ENCODE measurements at regions not wholly inside any gene's neighbourhood (a gene's known extent, or its start where the extent isn't known, plus 50 kb on each side); places are given as distances from the start of the nearest gene placed in this dataset.
"Not testable (repeated sequence)": the region's sequence is repeated elsewhere in the genome, so short reads cannot be mapped to it uniquely, and the experiment has no call there.

- TF ChIP-seq CTCF (IDR thresholded peaks at IDR 0.05; ENCODE audit: control extremely low read depth in 1 of 3, insufficient read depth in 1 of 3, low read depth in 1 of 3, low read length in 3 of 3); GTF2F1 (IDR thresholded peaks at IDR 0.05; ENCODE audit: borderline replicate concordance, low read depth, low read length); TCF12 (IDR thresholded peaks at IDR 0.05; ENCODE audit: low read depth, low read length); EZH2 (IDR thresholded peaks at IDR 0.05; ENCODE audit: low read depth, low read length, severe bottlenecking); ASH2L (IDR thresholded peaks at IDR 0.05; ENCODE audit: low read length); EP300 (IDR thresholded peaks at IDR 0.05; ENCODE audit: borderline replicate concordance in 1 of 2, low read depth in 2 of 2, low read length in 2 of 2); POLR2A (IDR thresholded peaks at IDR 0.05; ENCODE audit: control extremely low read depth in 1 of 2, low read depth in 2 of 2, low read length in 2 of 2); MAX (IDR thresholded peaks at IDR 0.05); ATF3 (IDR thresholded peaks at IDR 0.05; ENCODE audit: insufficient read depth, low read depth, low read length); SP1 (IDR thresholded peaks at IDR 0.05; ENCODE audit: low read depth, low read length); POLR2AphosphoS5 (IDR thresholded peaks at IDR 0.05; ENCODE audit: low read depth, low read length): not testable (repeated sequence)
These were observed 290.7 kb downstream of the CCDC74A start for GRCh38 chr2:131818267-131818973.
